GM19468 (cell line): ENCODE measurements at regions not wholly inside any gene's neighbourhood (a gene's known extent, or its start where the extent isn't known, plus 50 kb on each side); places are given as distances from the start of the nearest gene placed in this dataset.
A peak's percentile ranks its signal among the peaks of the same experiment; 100 is the strongest.

Experiments
- ATAC-seq: cut with Tn5 transposase; IDR thresholded peaks from one replicate; pipeline ENCODE4 v1.9.1; 2021; ENCODE audit warnings: mild to moderate bottlenecking, moderate library complexity, moderate number of reproducible peaks; ENCODE audit not compliant: unreplicated experiment; ENCODE audit errors: extremely low read depth

DNA sequence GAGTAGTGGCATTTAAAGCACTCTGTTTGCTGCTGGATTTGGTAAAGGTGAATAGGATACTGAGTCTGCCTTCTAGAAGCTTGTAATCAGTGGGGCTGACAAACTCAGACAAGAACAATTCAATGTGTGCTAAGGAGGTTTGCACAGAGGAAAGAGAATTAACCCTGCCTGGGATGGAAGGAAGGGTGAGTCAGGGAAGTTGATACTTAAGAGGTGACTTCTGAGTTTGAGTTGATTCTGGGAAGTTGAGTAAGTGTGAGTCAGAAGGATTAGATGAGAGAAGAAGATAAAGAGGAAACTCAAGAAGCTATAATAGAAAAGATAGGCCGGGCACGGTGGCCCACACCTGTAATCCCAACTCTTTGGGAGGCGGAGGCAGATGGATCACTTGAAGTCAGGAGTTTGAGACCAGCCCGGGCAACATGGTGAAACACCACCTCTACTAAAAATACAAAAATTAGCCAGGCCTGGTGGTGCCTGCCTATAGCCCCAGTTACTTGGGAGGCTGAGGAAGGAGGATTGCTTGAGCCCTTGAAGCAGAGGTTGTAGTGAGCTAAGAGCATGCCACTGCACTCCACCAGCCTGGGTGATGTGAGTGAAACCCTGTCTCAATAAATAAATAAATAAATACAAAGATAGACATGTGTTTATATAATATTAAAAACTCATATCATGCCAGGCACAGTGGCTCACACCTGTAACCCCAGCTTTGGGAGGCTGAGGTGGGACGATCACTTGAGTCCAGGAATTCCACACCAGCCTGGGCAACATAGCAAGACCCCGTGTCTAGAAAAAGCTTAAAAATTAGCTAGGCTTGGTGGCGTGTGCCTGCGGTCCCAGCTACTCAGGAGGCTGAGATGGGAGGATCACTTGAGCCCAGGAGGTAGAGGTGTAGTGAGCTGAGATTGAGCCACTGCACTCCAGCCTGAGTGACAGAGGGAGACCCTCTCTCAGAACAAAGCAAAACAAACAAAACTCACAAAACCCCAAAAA is 126.8 kb upstream of the CPM start:
- no peak for ATAC-seq

DNA sequence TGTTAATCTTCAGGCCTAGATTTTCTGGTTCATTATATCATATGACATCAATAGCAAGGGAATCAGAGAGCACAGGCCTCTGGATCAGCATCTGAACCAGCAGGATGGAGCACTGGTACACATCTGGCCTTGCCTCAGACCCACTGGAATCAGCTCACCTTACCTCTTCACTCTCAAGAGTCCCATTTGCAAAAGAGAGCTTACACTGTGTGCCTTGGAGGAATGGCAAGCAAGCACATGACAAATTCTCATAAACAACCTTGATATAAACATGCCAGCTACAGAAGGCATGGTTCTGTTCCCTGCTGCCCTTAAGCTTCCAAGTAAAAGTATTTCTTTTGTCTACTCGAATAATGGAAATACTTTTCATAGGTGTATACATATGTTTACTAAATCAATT is 128.6 kb upstream of the CPM start:
- no peak for ATAC-seq

- no peak for ATAC-seq
These were observed 129.8 kb upstream of the CPM start for GRCh38 chr12:69062621-69063237.

GRCh38 chr12:69064734-69065443 is 131.9 kb upstream of the CPM start:
- ATAC-seq, result no peak

DNA sequence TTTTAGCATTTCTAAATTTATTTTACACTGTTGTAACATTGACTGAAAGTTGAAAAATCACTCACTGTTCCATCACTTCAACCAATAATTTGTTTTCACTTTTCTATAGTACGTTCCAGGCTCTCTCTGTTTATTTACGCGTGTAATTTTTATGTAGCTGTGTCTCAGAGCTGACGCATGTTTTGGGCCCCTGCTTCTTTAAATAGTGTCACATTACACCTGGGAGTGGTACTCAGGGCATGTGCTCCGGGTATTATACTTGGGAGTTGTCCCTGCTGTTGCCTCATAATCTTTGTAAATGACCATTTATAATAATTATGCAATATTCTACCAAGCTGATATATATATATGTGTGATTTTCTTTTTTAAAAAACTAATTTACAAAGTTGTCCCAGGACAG is 132.8 kb upstream of the CPM start:
- no peak for ATAC-seq

GRCh38 chr12:69066492-69067373 is 133.8 kb upstream of the CPM start:
- ATAC-seq, result no peak

DNA sequence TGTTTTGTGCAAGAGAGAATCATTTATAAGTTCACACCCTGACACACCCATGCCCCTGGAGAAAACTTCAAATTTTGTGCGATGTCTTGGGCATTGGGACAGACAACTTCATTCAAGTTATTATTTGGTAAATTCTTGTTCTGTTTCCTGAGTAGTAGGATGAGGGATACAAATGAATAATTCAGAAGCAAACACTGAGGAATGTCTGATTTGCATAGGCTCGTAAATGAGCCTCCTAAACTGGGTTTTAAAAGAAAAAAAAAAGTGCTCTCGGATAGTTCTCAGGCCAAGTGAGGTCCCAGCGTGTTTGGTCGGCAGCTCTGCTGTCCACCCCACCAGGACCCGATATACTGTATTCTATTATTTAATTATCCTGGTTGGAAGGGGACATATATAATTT is 134.7 kb upstream of the CPM start:
- ATAC-seq, result no peak

DNA sequence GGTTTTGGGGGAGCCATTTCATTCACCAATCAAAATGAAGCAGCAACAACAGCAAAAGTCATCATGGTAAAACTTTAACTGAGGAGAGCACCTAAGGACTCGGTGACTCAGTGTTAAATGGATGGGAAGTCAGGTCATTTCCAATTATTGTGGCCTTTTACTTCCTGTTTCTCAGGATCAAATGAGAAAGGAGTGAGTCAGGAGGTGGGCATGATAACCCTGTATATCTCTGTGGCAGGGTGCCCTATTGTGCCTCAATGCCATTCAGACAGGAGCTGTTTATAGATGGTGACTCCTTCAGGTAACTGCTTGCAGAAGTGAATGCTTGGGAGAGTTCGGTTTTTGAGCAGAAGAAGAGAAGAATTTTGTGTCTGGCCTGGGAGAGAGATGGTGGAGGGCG is 135.5 kb upstream of the CPM start:
- ATAC-seq, result no peak

- no peak for ATAC-seq
These were observed 136.5 kb upstream of the CPM start for GRCh38 chr12:69069479-69069878.

DNA sequence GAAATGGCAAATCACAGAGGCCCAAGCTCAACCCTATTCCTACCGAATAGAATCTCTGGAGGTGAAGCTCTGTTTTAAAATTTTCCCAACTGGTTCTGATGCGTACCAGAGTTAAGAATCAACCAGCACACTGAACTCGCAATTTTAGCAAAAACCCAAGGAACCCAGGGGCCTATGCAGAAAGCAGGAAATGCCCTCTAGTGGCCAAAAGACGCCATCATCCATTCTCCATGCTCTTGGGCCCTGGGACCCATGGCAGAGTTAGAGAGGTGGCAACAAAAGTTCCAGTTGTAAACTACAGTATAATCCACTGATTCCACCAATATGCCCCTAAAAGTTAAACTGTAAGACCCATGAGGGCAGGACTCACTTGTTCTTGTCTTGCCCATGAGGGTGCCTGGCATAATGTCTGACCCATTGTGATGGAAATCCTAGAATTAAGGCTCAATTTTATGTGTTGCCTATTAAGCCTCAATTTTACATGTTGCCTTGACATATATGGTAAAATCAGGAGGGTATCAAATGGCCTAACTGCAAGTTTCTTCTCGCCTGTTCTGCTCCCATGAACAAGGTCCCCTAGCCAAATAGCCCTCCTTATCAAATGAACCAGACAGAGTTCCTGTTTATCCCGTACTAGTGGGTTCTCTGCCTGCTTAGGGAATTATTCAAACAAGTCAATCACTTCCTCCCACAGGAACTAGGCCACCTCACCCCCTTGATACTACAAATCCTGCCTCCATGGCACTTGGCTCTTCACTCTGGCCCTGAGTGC is 137.5 kb upstream of the CPM start:
- ATAC-seq, result peak; percentile 58

- no peak for ATAC-seq
These were observed 138.1 kb upstream of the CPM start for GRCh38 chr12:69071091-69071370.

- no peak for ATAC-seq
These were observed 140.1 kb upstream of the CPM start for GRCh38 chr12:69073035-69073434.

GRCh38 chr12:69074556-69075349 is 141.8 kb upstream of the CPM start:
- ATAC-seq, result no peak

GRCh38 chr12:69083689-69084088 is 150.7 kb upstream of the CPM start:
- ATAC-seq, result no peak

- ATAC-seq, result no peak
These were observed 151.9 kb upstream of the CPM start for GRCh38 chr12:69084816-69085378.

DNA sequence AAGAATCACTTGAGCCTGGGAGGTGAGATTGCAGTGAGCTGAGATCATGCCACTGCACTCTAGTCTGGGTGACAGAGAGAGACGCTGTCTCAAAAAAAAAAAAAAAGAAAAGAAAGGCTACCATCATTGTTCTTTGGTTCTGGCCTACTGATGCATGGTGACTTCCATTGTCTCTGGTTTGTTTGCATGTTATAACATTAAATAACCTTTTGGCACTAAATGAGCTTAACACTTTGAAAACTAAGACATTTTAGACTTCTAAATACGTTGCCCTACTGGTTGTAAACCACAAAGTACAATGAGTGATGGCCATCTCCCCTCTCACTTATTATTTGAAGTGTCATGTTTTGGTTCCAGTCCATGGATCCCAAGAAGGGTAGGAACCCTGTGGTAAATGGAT is 152.9 kb upstream of the CPM start:
- no peak for ATAC-seq

GRCh38 chr12:69087986-69088385 is 151.4 kb upstream of the CPSF6 start:
- no peak for ATAC-seq

DNA sequence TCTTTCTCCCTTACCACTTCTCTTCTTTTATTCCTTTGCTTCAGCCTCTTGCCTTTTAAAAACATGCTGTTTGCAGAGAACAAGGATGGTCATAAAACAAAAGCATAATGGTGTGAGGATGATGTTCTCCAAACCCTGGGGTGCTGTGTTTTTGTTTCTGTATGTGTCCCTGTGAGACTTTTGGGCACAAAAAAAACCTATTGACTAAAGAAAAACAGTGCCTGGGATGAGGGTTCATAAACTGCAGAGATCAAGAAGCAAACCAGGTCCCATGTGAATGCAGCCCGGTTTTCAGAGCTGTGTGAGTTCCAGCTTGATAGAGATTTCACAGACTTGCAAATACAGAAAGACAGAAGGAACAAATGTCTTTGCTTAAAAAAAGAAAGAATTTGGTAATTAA is 148.6 kb upstream of the CPSF6 start:
- no peak for ATAC-seq
